NCI-H524 (cell line): ENCODE measurements at regions not wholly inside any gene's neighbourhood (a gene's known extent, or its start where the extent isn't known, plus 50 kb on each side); places are given as distances from the start of the nearest gene placed in this dataset.

ENCODE experiments used
- DNase-seq, 2 experiments: peaks; one replicate each; lab custom pipeline; 2025; lab: John Stamatoyannopoulos, UW

GRCh38 chr10:22766693-22767092, 52.3 kb upstream of the PIP4K2A start:
- no peak for DNase-seq

GRCh38 chr10:22765660-22766547, 51.5 kb upstream of the PIP4K2A start:
- no peak for DNase-seq

GRCh38 chr10:22764639-22765038, 50.3 kb upstream of the PIP4K2A start:
- DNase-seq, result no peak
